Breast epithelium (tissue), 3 donors: ENCODE measurements at regions not wholly inside any gene's neighbourhood (a gene's known extent, or its start where the extent isn't known, plus 50 kb on each side); places are given as distances from the start of the nearest gene placed in this dataset.

ENCODE experiments used
- POLR2AphosphoS5 ChIP-seq, 3 donors: sonication (generic); formaldehyde crosslinking; IDR thresholded peaks; one replicate each; pipeline ENCODE4 v1.6.1; 2017; ENCODE audit warnings: antibody characterized with exemption in 3 of 3
- TF ChIP-seq, protein P1 (sequence below), 3 donors: fragments of 450-650 bp; IDR thresholded peaks; one replicate each; pipeline ENCODE4 v1.5.1; 2016 to 2017; ENCODE audit warnings: antibody characterized with exemption in 3 of 3, mild to moderate bottlenecking in 3 of 3, moderate library complexity in 3 of 3

DNA sequence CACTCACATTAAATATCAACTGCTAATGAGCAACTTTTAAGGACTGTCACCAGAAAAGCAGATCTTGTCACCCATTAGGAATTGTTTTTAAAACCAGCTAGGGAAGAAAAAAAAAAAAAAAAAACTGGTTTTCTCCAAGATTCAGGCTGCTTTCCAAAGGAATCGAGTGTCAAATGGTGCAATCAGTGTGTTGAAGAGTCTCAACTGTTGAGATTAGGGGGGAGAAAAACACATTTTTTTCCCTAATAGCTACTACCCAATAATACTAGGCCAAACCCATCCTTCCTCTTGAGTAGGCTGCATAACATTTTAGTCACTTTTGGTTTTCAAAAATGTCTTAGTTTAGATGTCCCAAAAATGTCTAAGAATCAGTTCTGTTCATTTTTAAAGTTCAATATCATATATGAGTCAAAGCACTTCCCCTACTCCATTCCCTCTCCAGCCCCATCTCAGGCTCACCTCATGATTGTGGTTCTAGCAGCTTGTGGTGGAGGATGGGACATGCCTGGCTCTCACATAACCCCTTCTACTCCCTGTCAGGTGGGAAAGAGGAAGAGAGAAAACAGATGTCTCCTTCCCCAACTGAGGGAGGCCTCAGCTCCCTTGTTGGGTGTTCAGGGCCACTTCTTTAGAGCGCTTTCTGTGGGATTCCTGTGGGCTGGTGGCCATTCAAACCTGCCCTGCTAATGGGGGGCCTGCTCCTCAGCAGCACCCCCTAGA, 193.6 kb downstream of the CWF19L2 start:
- no peak for TF ChIP-seq POLR2AphosphoS5 (IDR thresholded peaks at IDR 0.05)
- TF ChIP-seq, protein P1, sequence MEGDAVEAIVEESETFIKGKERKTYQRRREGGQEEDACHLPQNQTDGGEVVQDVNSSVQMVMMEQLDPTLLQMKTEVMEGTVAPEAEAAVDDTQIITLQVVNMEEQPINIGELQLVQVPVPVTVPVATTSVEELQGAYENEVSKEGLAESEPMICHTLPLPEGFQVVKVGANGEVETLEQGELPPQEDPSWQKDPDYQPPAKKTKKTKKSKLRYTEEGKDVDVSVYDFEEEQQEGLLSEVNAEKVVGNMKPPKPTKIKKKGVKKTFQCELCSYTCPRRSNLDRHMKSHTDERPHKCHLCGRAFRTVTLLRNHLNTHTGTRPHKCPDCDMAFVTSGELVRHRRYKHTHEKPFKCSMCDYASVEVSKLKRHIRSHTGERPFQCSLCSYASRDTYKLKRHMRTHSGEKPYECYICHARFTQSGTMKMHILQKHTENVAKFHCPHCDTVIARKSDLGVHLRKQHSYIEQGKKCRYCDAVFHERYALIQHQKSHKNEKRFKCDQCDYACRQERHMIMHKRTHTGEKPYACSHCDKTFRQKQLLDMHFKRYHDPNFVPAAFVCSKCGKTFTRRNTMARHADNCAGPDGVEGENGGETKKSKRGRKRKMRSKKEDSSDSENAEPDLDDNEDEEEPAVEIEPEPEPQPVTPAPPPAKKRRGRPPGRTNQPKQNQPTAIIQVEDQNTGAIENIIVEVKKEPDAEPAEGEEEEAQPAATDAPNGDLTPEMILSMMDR (IDR thresholded peaks at IDR 0.05) = no peak
